CD14-positive monocyte (primary cell): ENCODE measurements at regions not wholly inside any gene's neighbourhood (a gene's known extent, or its start where the extent isn't known, plus 50 kb on each side); places are given as distances from the start of the nearest gene placed in this dataset.

ENCODE experiments used
- DNase-seq, 3 donors: peaks; one replicate each; pipeline ENCODE4 v3.0.0-alpha.2; 2011 to 2022
- H2AFZ ChIP-seq: 2 replicates; pipeline ENCODE4 v1.6.0; 2012; ENCODE audit warnings: mild to moderate bottlenecking, low read depth, low read length, inconsistent platforms; ENCODE audit not compliant: insufficient read depth, poor library complexity, severe bottlenecking
- H3K27ac ChIP-seq, 2 donors: 1 replicate in 1 of 2; 2 replicates in 1 of 2; pipeline ENCODE4 v1.5.1; 2012 to 2013; ENCODE audit warnings: low read length in 2 of 2, control low read depth in 1 of 2, inconsistent platforms in 1 of 2, low read depth in 1 of 2, mild to moderate bottlenecking in 1 of 2
- H3K27me3 ChIP-seq, 2 donors: one replicate each; pipeline versions ENCODE4 v1.6.0 to v1.6.1; 2011 to 2013; ENCODE audit warnings: low read length in 2 of 2; ENCODE audit not compliant: control insufficient read depth in 2 of 2, insufficient read depth in 2 of 2
- H3K36me3 ChIP-seq, 2 donors: replicated peaks in 1 of 2; 1 replicate in 1 of 2; 2 replicates in 1 of 2; pipeline versions ENCODE4 v1.5.1 to v1.6.1; 2012 to 2013; ENCODE audit warnings: low read length in 2 of 2, control low read depth in 1 of 2, inconsistent platforms in 1 of 2, mild to moderate bottlenecking in 1 of 2; ENCODE audit not compliant: insufficient read depth in 2 of 2, control insufficient read depth in 1 of 2
- H3K4me1 ChIP-seq, 2 donors: 1 replicate in 1 of 2; 2 replicates in 1 of 2; pipeline versions ENCODE4 v1.5.1 to v1.6.1; 2012 to 2013; ENCODE audit warnings: low read length in 2 of 2, control low read depth in 1 of 2, inconsistent platforms in 1 of 2, mild to moderate bottlenecking in 1 of 2, moderate library complexity in 1 of 2; ENCODE audit not compliant: insufficient read depth in 2 of 2, control insufficient read depth in 1 of 2
- H3K4me2 ChIP-seq: replicated peaks from 2 replicates; pipeline ENCODE3; 2012; ENCODE audit warnings: low read length, moderate library complexity, mild to moderate bottlenecking; ENCODE audit not compliant: poor library complexity, severe bottlenecking; ENCODE audit errors: extremely low read depth
- H3K4me3 ChIP-seq, 3 experiments: fragments of 200-600 bp in 1 of 3; sonication (generic) in 1 of 3; replicated peaks in 1 of 3; 1 replicate in 2 of 3; 2 replicates in 1 of 3; pipeline ENCODE4 v1.5.1; 2011 to 2013; ENCODE audit warnings: low read length in 3 of 3, mild to moderate bottlenecking in 3 of 3, control low read depth in 2 of 3, low read depth in 2 of 3, inconsistent platforms in 1 of 3, moderate library complexity in 1 of 3
- H3K79me2 ChIP-seq: 2 replicates; pipeline ENCODE4 v1.6.0; 2012; ENCODE audit warnings: mild to moderate bottlenecking, control low read depth, inconsistent platforms, low read length, moderate library complexity; ENCODE audit not compliant: insufficient read depth
- H3K9ac ChIP-seq: 2 replicates; pipeline ENCODE4 v1.6.0; 2017; ENCODE audit warnings: low read length, mild to moderate bottlenecking; ENCODE audit not compliant: insufficient read depth, poor library complexity, severe bottlenecking
- H3K9me3 ChIP-seq, 2 donors: replicated peaks in 1 of 2; 1 replicate in 1 of 2; 2 replicates in 1 of 2; pipeline versions ENCODE4 v1.5.1 to v1.6.1; 2012 to 2013; ENCODE audit warnings: low read length in 2 of 2, control low read depth in 1 of 2; ENCODE audit not compliant: control insufficient read depth in 1 of 2, insufficient read depth in 1 of 2
- H4K20me1 ChIP-seq: 2 replicates; pipeline ENCODE4 v1.6.0; 2012; ENCODE audit warnings: mild to moderate bottlenecking, low read length, control low read depth, moderate library complexity; ENCODE audit not compliant: insufficient read depth
- H3K27ac Mint-ChIP-seq, 7 donors: one replicate each; pipeline ENCODE4 v1.8.0; 2020; ENCODE audit warnings: mild to moderate bottlenecking in 7 of 7, mixed read lengths in 7 of 7, moderate library complexity in 6 of 7, inconsistent platforms in 2 of 7
- H3K27me3 Mint-ChIP-seq, 3 donors: one replicate each; pipeline ENCODE4 v1.8.0; 2021 to 2022; ENCODE audit warnings: low read depth in 3 of 3, mild to moderate bottlenecking in 3 of 3, mixed read lengths in 3 of 3, moderate library complexity in 3 of 3, inconsistent platforms in 1 of 3
- H3K36me3 Mint-ChIP-seq, 2 donors: one replicate each; pipeline ENCODE4 v1.8.0; 2020; ENCODE audit warnings: mixed read lengths in 2 of 2, inconsistent platforms in 1 of 2, mild to moderate bottlenecking in 1 of 2
- H3K4me1 Mint-ChIP-seq: one replicate; pipeline ENCODE4 v1.8.0; 2020; ENCODE audit warnings: mild to moderate bottlenecking, mixed read lengths
- H3K4me3 Mint-ChIP-seq, 2 donors: one replicate each; pipeline ENCODE4 v1.8.0; 2020; ENCODE audit warnings: mild to moderate bottlenecking in 2 of 2, mixed read lengths in 2 of 2, moderate library complexity in 1 of 2
- H3K9me3 Mint-ChIP-seq, 7 donors: one replicate each; pipeline ENCODE4 v1.8.0; 2020 to 2022; ENCODE audit warnings: mixed read lengths in 7 of 7, mild to moderate bottlenecking in 6 of 7, moderate library complexity in 6 of 7, inconsistent platforms in 2 of 7
- CTCF ChIP-seq: fragments of 200-600 bp; IDR thresholded peaks from one replicate; pipeline ENCODE4 v1.8.0; 2022; ENCODE audit warnings: antibody characterized with exemption, mild to moderate bottlenecking
- WGBS: methylation state at CpG from one replicate; pipeline ENCODE4 v1.1.5; 2013; ENCODE audit warnings: missing lambda C conversion rate; ENCODE audit not compliant: insufficient coverage; 5-methylcytosine and 5-hydroxymethylcytosine counted together
- intact Hi-C, 2 donors: fragments of 100-400 bp; cut with micrococcal nuclease; formaldehyde crosslinking; loops; one replicate each; pipeline versions ENCODE4 v1.15.0 to v1.15.1; 2023

- WGBS = 87% methylated on average over 7 of the region's 13 CpGs
- H3K27me3 ChIP-seq = no peaks in the 10 kb centered on the region
Measured at GRCh38 chr2:15836689-15837610, 103.4 kb upstream of the MYCN start.

More at GRCh38 chr2:15836689-15837610, 103.4 kb upstream of the MYCN start:
- no peak overlapping the region for H3K27ac Mint-ChIP-seq
- Histone ChIP-seq H3K79me2 (no peaks in the 10 kb centered on the region), H3K4me3 (no peak overlapping the region), H3K36me3 (no peaks in the 10 kb centered on the region), H3K9me3 (peaks cover 0 to 11% of the 10 kb centered on the region in 2 donors), H3K4me1 (no peaks in the 10 kb centered on the region), H4K20me1 (no peaks in the 10 kb centered on the region), H3K9ac (no peak overlapping the region), H3K4me2 (no peak overlapping the region), H2AFZ (no peak overlapping the region), H3K27ac (no peak overlapping the region)
- intact Hi-C loops = no loop called here
- H3K9me3 Mint-ChIP-seq = peaks cover 0 to 6% (median 4%) of the 10 kb centered on the region in 7 donors
- no peak overlapping the region for H3K4me3 Mint-ChIP-seq
- peaks cover 2 to 11% (median 4%) of the 10 kb centered on the region in 3 donors for H3K27me3 Mint-ChIP-seq
- no peak for TF ChIP-seq CTCF
- no peaks in the 10 kb centered on the region for H3K36me3 Mint-ChIP-seq
- DNase-seq = no peak
- H3K4me1 Mint-ChIP-seq = no peaks in the 10 kb centered on the region
